GM23248 (cell line): ENCODE measurements at regions not wholly inside any gene's neighbourhood (a gene's known extent, or its start where the extent isn't known, plus 50 kb on each side); places are given as distances from the start of the nearest gene placed in this dataset.

Experiments used
- DNase-seq: peaks from one replicate; pipeline ENCODE4 v3.0.0-alpha.2; 2015
- H2AFZ ChIP-seq: fragments of 200-600 bp; sonication (generic); 2 replicates; pipeline ENCODE4 v1.6.1; 2016; ENCODE audit warnings: antibody characterized with exemption
- H3F3A ChIP-seq: fragments of 200-600 bp; sonication (generic); 2 replicates; pipeline ENCODE4 v1.6.1; 2016; ENCODE audit warnings: mild to moderate bottlenecking, antibody characterized with exemption, mixed run types; ENCODE audit not compliant: insufficient read depth
- H3K27ac ChIP-seq: fragments of 200-600 bp; sonication (generic); 2 replicates; pipeline ENCODE4 v1.5.1; 2016; ENCODE audit warnings: mild to moderate bottlenecking
- H3K27me3 ChIP-seq: fragments of 200-600 bp; sonication (generic); replicated peaks from 2 replicates; pipeline ENCODE4 v1.6.1; 2016; ENCODE audit warnings: mild to moderate bottlenecking; ENCODE audit not compliant: insufficient read depth
- H3K36me3 ChIP-seq: fragments of 200-600 bp; sonication (generic); 2 replicates; pipeline ENCODE4 v1.6.1; 2016; ENCODE audit warnings: low read depth, mild to moderate bottlenecking
- H3K4me1 ChIP-seq: fragments of 200-600 bp; sonication (generic); 2 replicates; pipeline ENCODE4 v1.6.1; 2016; ENCODE audit warnings: mild to moderate bottlenecking; ENCODE audit not compliant: insufficient read depth
- H3K4me2 ChIP-seq: fragments of 200-600 bp; sonication (generic); one replicate; pipeline ENCODE4 v1.6.1; 2016; ENCODE audit warnings: mild to moderate bottlenecking; ENCODE audit not compliant: unreplicated experiment
- H3K4me3 ChIP-seq: fragments of 200-600 bp; sonication (generic); 2 replicates; pipeline ENCODE4 v1.5.1; 2016; ENCODE audit warnings: mild to moderate bottlenecking
- H3K79me2 ChIP-seq: fragments of 200-600 bp; sonication (generic); 2 replicates; pipeline ENCODE4 v1.6.1; 2016; ENCODE audit warnings: mild to moderate bottlenecking; ENCODE audit not compliant: insufficient read depth
- H3K9ac ChIP-seq: fragments of 200-600 bp; sonication (generic); 2 replicates; pipeline ENCODE4 v1.6.1; 2016; ENCODE audit warnings: mild to moderate bottlenecking
- H3K9me2 ChIP-seq: fragments of 200-600 bp; sonication (generic); 2 replicates; pipeline ENCODE4 v1.6.1; 2016; ENCODE audit warnings: mixed run types, mild to moderate bottlenecking, moderate library complexity; ENCODE audit not compliant: insufficient read depth
- H3K9me3 ChIP-seq: fragments of 200-600 bp; sonication (generic); one replicate; pipeline ENCODE4 v1.6.1; 2017; ENCODE audit warnings: low read depth
- H4K20me1 ChIP-seq: fragments of 200-600 bp; sonication (generic); 2 replicates; pipeline ENCODE4 v1.6.0; 2016; ENCODE audit not compliant: insufficient read depth
- EZH2 ChIP-seq: fragments of 200-600 bp; sonication (generic); IDR thresholded peaks from 2 replicates; pipeline ENCODE4 v1.6.1; 2018; ENCODE audit warnings: antibody characterized with exemption, mild to moderate bottlenecking; ENCODE audit not compliant: insufficient read depth, poor library complexity, severe bottlenecking
- EZH2phosphoT487 ChIP-seq: fragments of 200-600 bp; sonication (generic); IDR thresholded peaks from 2 replicates; pipeline ENCODE4 v1.6.1; 2018; ENCODE audit warnings: antibody characterized with exemption, moderate library complexity, mild to moderate bottlenecking, low read depth; ENCODE audit not compliant: insufficient read depth
- WGBS, 2 experiments: methylation state at CpG; one replicate each; pipeline ENCODE4 v1.1.6; 2015 to 2017; ENCODE audit warnings: low lambda C conversion rate in 2 of 2, low coverage in 1 of 2; ENCODE audit errors: missing lambda C conversion rate in 2 of 2; 5-methylcytosine and 5-hydroxymethylcytosine counted together
- in situ Hi-C: fragments of 300-500 bp; cut with MboI; formaldehyde crosslinking; loops from 2 replicates; pipeline ENCODE4 v1.15.0; 2020

- H3K9me2 ChIP-seq: no peaks in the 10 kb centered on the region
- no peaks in the 10 kb centered on the region for H3K9me3 ChIP-seq
- DNase-seq: no peak
- H3K27ac ChIP-seq: no peak overlapping the region
- in situ Hi-C loops: no loop called here
- H3K79me2 ChIP-seq: no peaks in the 10 kb centered on the region
- no peaks in the 10 kb centered on the region for H3K4me1 ChIP-seq
- H4K20me1 ChIP-seq: no peaks in the 10 kb centered on the region
- H3K4me2 ChIP-seq: no peak overlapping the region
- no peak overlapping the region for H3K4me3 ChIP-seq
- no peak overlapping the region for H3K9ac ChIP-seq
- no peaks in the 10 kb centered on the region for H3K27me3 ChIP-seq
- no peak for TF ChIP-seq EZH2
- no peak for TF ChIP-seq EZH2phosphoT487
- no peaks in the 10 kb centered on the region for H3K36me3 ChIP-seq
- no peak overlapping the region for H2AFZ ChIP-seq
- H3F3A ChIP-seq: no peaks in the 10 kb centered on the region
- whole genome bisulfite sequencing, 2 experiments: 33 to 35% methylated on average over 7 of the region's 7 CpGs
These were observed 240.8 kb downstream of the PPARGC1A start for GRCh38 chr4:23648854-23649596.

GRCh38 chr4:23635468-23635867, 254.4 kb downstream of the PPARGC1A start:
- H3K4me2 ChIP-seq: no peak overlapping the region
- H3K4me3 ChIP-seq: no peak overlapping the region
- WGBS, 2 experiments: 20 to 21% methylated on average over 1 of the region's 1 CpG
- no peak overlapping the region for H3K9ac ChIP-seq
- H3K9me2 ChIP-seq: no peaks in the 10 kb centered on the region; the same call in 1 of the 2 replicates
- no peaks in the 10 kb centered on the region for H4K20me1 ChIP-seq
- H3K27ac ChIP-seq: no peak overlapping the region
- no peaks in the 10 kb centered on the region for H3K79me2 ChIP-seq
- no peaks in the 10 kb centered on the region for H3F3A ChIP-seq
- H3K4me1 ChIP-seq: no peaks in the 10 kb centered on the region
- no peaks in the 10 kb centered on the region for H3K27me3 ChIP-seq
- H3K9me3 ChIP-seq: no peaks in the 10 kb centered on the region
- in situ Hi-C loops: no loop called here
- DNase-seq: no peak
- no peak overlapping the region for H2AFZ ChIP-seq
- no peaks in the 10 kb centered on the region for H3K36me3 ChIP-seq
- TF ChIP-seq EZH2phosphoT487 (no peak), EZH2 (no peak)

- Histone ChIP-seq H3K4me2 (no peak overlapping the region), H3F3A (no peaks in the 10 kb centered on the region), H3K27me3 (no peaks in the 10 kb centered on the region), H3K4me1 (no peaks in the 10 kb centered on the region), H3K27ac (no peak overlapping the region), H3K9ac (no peak overlapping the region), H2AFZ (no peak overlapping the region), H3K9me3 (no peaks in the 10 kb centered on the region), H3K9me2 (no peaks in the 10 kb centered on the region; the same call in 1 of the 2 replicates), H3K4me3 (no peak overlapping the region), H3K36me3 (no peaks in the 10 kb centered on the region), H3K79me2 (no peaks in the 10 kb centered on the region), H4K20me1 (no peaks in the 10 kb centered on the region)
- 14 to 16% methylated on average over 4 of the region's 4 CpGs for WGBS, 2 experiments
- no peak for TF ChIP-seq EZH2phosphoT487
- no peak for DNase-seq
- in situ Hi-C loops: no loop called here
These were observed 258.4 kb downstream of the PPARGC1A start for GRCh38 chr4:23631255-23631950.

DNA sequence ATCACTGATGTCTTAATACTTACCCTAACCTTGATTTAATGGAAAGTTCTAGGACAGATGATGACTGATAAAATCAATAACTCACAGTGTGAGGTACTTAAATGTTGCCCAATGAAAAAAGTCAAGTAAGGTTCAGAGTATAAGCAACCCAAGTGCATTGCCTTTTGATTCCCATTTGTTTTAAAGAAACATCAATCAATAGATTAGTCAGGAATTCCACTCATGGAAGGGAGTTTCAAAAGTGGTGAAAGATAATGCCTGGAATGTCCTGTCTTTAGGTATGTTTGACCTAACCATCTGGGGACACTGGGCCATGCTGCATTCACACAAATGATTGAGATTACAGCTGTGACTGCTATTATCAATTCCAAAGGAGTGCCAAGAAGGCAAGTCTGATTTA, 259.7 kb downstream of the PPARGC1A start:
- Histone ChIP-seq H4K20me1 (no peaks in the 10 kb centered on the region), H3K79me2 (no peaks in the 10 kb centered on the region), H3K27ac (no peak overlapping the region), H3F3A (no peaks in the 10 kb centered on the region), H3K36me3 (no peaks in the 10 kb centered on the region), H2AFZ (no peak overlapping the region), H3K9me2 (no peaks in the 10 kb centered on the region; the same call in 1 of the 2 replicates), H3K9me3 (no peaks in the 10 kb centered on the region), H3K4me1 (no peaks in the 10 kb centered on the region), H3K9ac (no peak overlapping the region), H3K4me2 (no peak overlapping the region), H3K4me3 (no peak overlapping the region), H3K27me3 (no peaks in the 10 kb centered on the region)
- no peak for DNase-seq
- in situ Hi-C loops: no loop called here
- no peak for TF ChIP-seq EZH2
- TF ChIP-seq EZH2phosphoT487: no peak
